H9 (cell line): ENCODE measurements at regions not wholly inside any gene's neighbourhood (a gene's known extent, or its start where the extent isn't known, plus 50 kb on each side); places are given as distances from the start of the nearest gene placed in this dataset.

ENCODE experiments used
- DNase-seq: peaks from one replicate; pipeline ENCODE4 v3.0.0-alpha.2; 2017
- H2AFZ ChIP-seq: one replicate; pipeline ENCODE4 v1.6.1; 2013; ENCODE audit warnings: mild to moderate bottlenecking, low read length, control low read depth, moderate library complexity
- H2AK5ac ChIP-seq: 2 replicates; pipeline ENCODE4 v1.6.1; 2013; ENCODE audit warnings: low read length, control low read depth, mixed read lengths; ENCODE audit not compliant: insufficient read length
- H2BK120ac ChIP-seq: one replicate; pipeline ENCODE4 v1.6.1; 2013; ENCODE audit warnings: low read depth, mild to moderate bottlenecking, low read length, control low read depth, inconsistent platforms; ENCODE audit not compliant: poor library complexity, severe bottlenecking
- H2BK12ac ChIP-seq: 2 replicates; pipeline ENCODE4 v1.6.1; 2013; ENCODE audit warnings: low read length, control low read depth, mixed read lengths, low read depth; ENCODE audit not compliant: insufficient read length
- H2BK15ac ChIP-seq: 2 replicates; pipeline ENCODE4 v1.6.1; 2013; ENCODE audit warnings: low read depth, low read length, control low read depth
- H2BK20ac ChIP-seq: one replicate; pipeline ENCODE4 v1.6.1; 2013; ENCODE audit warnings: low read depth, mild to moderate bottlenecking, low read length, control low read depth, inconsistent platforms; ENCODE audit not compliant: poor library complexity, severe bottlenecking
- H2BK5ac ChIP-seq: 2 replicates; pipeline ENCODE4 v1.6.1; 2013; ENCODE audit warnings: low read length, control low read depth, mixed read lengths; ENCODE audit not compliant: insufficient read length
- H3K14ac ChIP-seq: 2 replicates; pipeline ENCODE4 v1.6.1; 2013; ENCODE audit warnings: low read length, control low read depth; ENCODE audit not compliant: insufficient read depth
- H3K18ac ChIP-seq: 2 replicates; pipeline ENCODE4 v1.6.1; 2013; ENCODE audit warnings: low read depth, mild to moderate bottlenecking, mixed read lengths, low read length, control low read depth; ENCODE audit not compliant: insufficient read length
- H3K23ac ChIP-seq: 2 replicates; pipeline ENCODE4 v1.6.1; 2013; ENCODE audit warnings: low read length, control low read depth, mixed read lengths, low read depth; ENCODE audit not compliant: insufficient read length
- H3K23me2 ChIP-seq: 2 replicates; pipeline ENCODE4 v1.6.1; 2013; ENCODE audit warnings: low read depth, mild to moderate bottlenecking, mixed read lengths, low read length, control low read depth; ENCODE audit not compliant: insufficient read length, poor library complexity, severe bottlenecking
- H3K27ac ChIP-seq: 2 replicates; pipeline ENCODE4 v1.5.1; 2013; ENCODE audit warnings: low read length, control low read depth, mixed read lengths, low read depth; ENCODE audit not compliant: insufficient read length
- H3K27me3 ChIP-seq: 2 replicates; pipeline ENCODE4 v1.6.1; 2013; ENCODE audit warnings: low read length, control low read depth, inconsistent platforms; ENCODE audit not compliant: insufficient read depth
- H3K4ac ChIP-seq: 2 replicates; pipeline ENCODE4 v1.6.1; 2013; ENCODE audit warnings: low read depth, mild to moderate bottlenecking, control low read depth, inconsistent platforms, low read length, moderate library complexity
- H3K4me1 ChIP-seq: 2 replicates; pipeline ENCODE4 v1.6.1; 2013; ENCODE audit warnings: low read length, control low read depth, inconsistent platforms; ENCODE audit not compliant: insufficient read depth
- H3K4me2 ChIP-seq: 2 replicates; pipeline ENCODE4 v1.6.1; 2013; ENCODE audit warnings: low read length, control low read depth, mixed read lengths; ENCODE audit not compliant: insufficient read length, insufficient read depth
- H3K56ac ChIP-seq: 2 replicates; pipeline ENCODE4 v1.6.1; 2013; ENCODE audit warnings: low read depth, mild to moderate bottlenecking, mixed read lengths, low read length, control low read depth; ENCODE audit not compliant: insufficient read length
- H3K79me1 ChIP-seq: 2 replicates; pipeline ENCODE4 v1.6.1; 2013; ENCODE audit warnings: low read depth, mild to moderate bottlenecking, moderate library complexity, low read length, control low read depth, inconsistent platforms; ENCODE audit not compliant: insufficient read depth, poor library complexity, severe bottlenecking
- H3K79me2 ChIP-seq: 2 replicates; pipeline ENCODE4 v1.6.1; 2013; ENCODE audit warnings: low read length, control low read depth, inconsistent platforms; ENCODE audit not compliant: insufficient read depth
- H3K9ac ChIP-seq: 2 replicates; pipeline ENCODE4 v1.6.1; 2013; ENCODE audit warnings: low read length, control low read depth, mixed read lengths; ENCODE audit not compliant: insufficient read length; ENCODE audit errors: extremely low read depth
- H3K9me3 ChIP-seq: one replicate; pipeline ENCODE4 v1.6.1; 2013; ENCODE audit warnings: low read depth, low read length, inconsistent platforms; ENCODE audit not compliant: control insufficient read depth
- H3T11ph ChIP-seq: one replicate; pipeline ENCODE4 v1.6.1; 2013; ENCODE audit warnings: mild to moderate bottlenecking, low read length, control low read depth, inconsistent platforms
- H4K20me1 ChIP-seq: one replicate; pipeline ENCODE4 v1.6.1; 2013; ENCODE audit not compliant: control insufficient read depth, insufficient read length, insufficient read depth
- H4K5ac ChIP-seq: 2 replicates; pipeline ENCODE4 v1.6.1; 2013; ENCODE audit warnings: low read depth, mild to moderate bottlenecking, mixed read lengths, low read length, control low read depth; ENCODE audit not compliant: insufficient read length
- H4K8ac ChIP-seq: replicated peaks from 2 replicates; pipeline ENCODE4 v1.6.1; 2013; ENCODE audit warnings: low read length, control low read depth, mixed read lengths, low read depth; ENCODE audit not compliant: insufficient read length
- H4K91ac ChIP-seq: 2 replicates; pipeline ENCODE4 v1.6.1; 2013; ENCODE audit warnings: low read depth, mild to moderate bottlenecking, moderate library complexity, mixed read lengths, low read length, control low read depth; ENCODE audit not compliant: insufficient read length
- H3K27ac Mint-ChIP-seq, 3 experiments: 2 replicates in 2 of 3; 3 replicates in 1 of 3; pipeline ENCODE4 v1.8.0; 2020 to 2021; ENCODE audit warnings: mixed read lengths in 3 of 3, mild to moderate bottlenecking in 1 of 3, moderate library complexity in 1 of 3
- H3K27me3 Mint-ChIP-seq: 2 replicates; pipeline ENCODE4 v1.8.0; 2021; ENCODE audit warnings: low read depth, mild to moderate bottlenecking, moderate library complexity, mixed read lengths
- H3K36me3 Mint-ChIP-seq, 3 experiments: 2 replicates in 2 of 3; 3 replicates in 1 of 3; pipeline ENCODE4 v1.8.0; 2020 to 2021; ENCODE audit warnings: low read depth in 3 of 3, mixed read lengths in 3 of 3; ENCODE audit not compliant: insufficient read depth in 1 of 3
- H3K4me1 Mint-ChIP-seq, 2 experiments: 2 replicates each; pipeline ENCODE4 v1.8.0; 2020; ENCODE audit warnings: mixed read lengths in 2 of 2
- H3K4me3 Mint-ChIP-seq, 2 experiments: 2 replicates in 1 of 2; 3 replicates in 1 of 2; pipeline ENCODE4 v1.8.0; 2020 to 2021; ENCODE audit warnings: mild to moderate bottlenecking in 2 of 2, mixed read lengths in 2 of 2, moderate library complexity in 1 of 2
- H3K9me3 Mint-ChIP-seq, 2 experiments: 2 replicates in 1 of 2; 3 replicates in 1 of 2; pipeline ENCODE4 v1.8.0; 2020; ENCODE audit warnings: mild to moderate bottlenecking in 2 of 2, mixed read lengths in 2 of 2, moderate library complexity in 1 of 2
- CTCF ChIP-seq: fragments of 200-600 bp; sonication (generic); conservative IDR thresholded peaks from 3 replicates; pipeline ENCODE4 v1.8.0; 2021; ENCODE audit warnings: antibody characterized with exemption, mild to moderate bottlenecking
- WGBS: extraction: QIAGEN DNeasy Blood & Tissue Kit; methylation state at CpG from one replicate; pipeline ENCODE4 v1.1.7; 2013; ENCODE audit warnings: missing lambda C conversion rate, low lambda C conversion rate, mixed read lengths; ENCODE audit not compliant: insufficient read length; ENCODE audit errors: extremely low coverage; 5-methylcytosine and 5-hydroxymethylcytosine counted together

DNA sequence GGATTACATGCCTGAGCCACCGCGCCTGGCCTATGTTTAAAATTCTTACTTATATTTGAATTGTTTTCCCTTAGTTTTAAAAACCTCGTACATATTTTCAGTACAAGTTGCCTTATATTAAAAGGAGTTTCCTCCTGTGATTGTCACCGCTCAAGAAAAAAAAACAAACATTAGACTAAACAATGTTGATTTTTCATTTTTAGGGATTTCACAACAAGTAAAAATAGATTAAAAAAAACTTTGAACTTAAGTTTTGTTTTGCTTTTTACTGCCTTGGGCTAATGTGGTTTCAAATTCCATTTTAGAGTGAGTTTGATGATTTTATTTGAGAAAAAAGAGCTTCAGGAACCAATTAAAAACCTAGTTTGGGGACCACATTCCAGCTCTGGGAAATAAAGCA is 1196.6 kb upstream of the CDH18 start:
- Mint-ChIP-seq H3K9me3 (no peaks in the 10 kb centered on the region), H3K36me3 (no peaks in the 10 kb centered on the region), H3K27me3 (no peaks in the 10 kb centered on the region), H3K27ac (no peak overlapping the region), H3K4me3 (no peak overlapping the region), H3K4me1 (no peaks in the 10 kb centered on the region)
- H2AK5ac ChIP-seq = no peak overlapping the region
- H3K4me2 ChIP-seq = no peak overlapping the region
- no peak for TF ChIP-seq CTCF
- no peak overlapping the region for H3K23ac ChIP-seq
- no peak overlapping the region for H3K27ac ChIP-seq
- whole genome bisulfite sequencing = no CpG with 5 or more reads among the region's 4 CpGs
- no peak overlapping the region for H4K8ac ChIP-seq
- H3K14ac ChIP-seq = no peak overlapping the region
- no peak overlapping the region for H2BK5ac ChIP-seq
- no peaks in the 10 kb centered on the region for H3K79me1 ChIP-seq
- no peak overlapping the region for H4K91ac ChIP-seq
- no peak overlapping the region for H2BK12ac ChIP-seq
- no peak for DNase-seq
- no peak overlapping the region for H3K9ac ChIP-seq
- no peaks in the 10 kb centered on the region for H3K4me1 ChIP-seq
- H3K23me2 ChIP-seq = no peaks in the 10 kb centered on the region
- H2BK15ac ChIP-seq = no peak overlapping the region
- H3K18ac ChIP-seq = no peak overlapping the region
- H3K56ac ChIP-seq = no peak overlapping the region
- H3K79me2 ChIP-seq = no peaks in the 10 kb centered on the region
- no peaks in the 10 kb centered on the region for H3K27me3 ChIP-seq
- H3T11ph ChIP-seq = no peak overlapping the region
- no peak overlapping the region for H2BK120ac ChIP-seq
- no peak overlapping the region for H2BK20ac ChIP-seq
- H3K4ac ChIP-seq = no peak overlapping the region
- H2AFZ ChIP-seq = no peak overlapping the region
- no peaks in the 10 kb centered on the region for H4K20me1 ChIP-seq
- no peaks in the 10 kb centered on the region for H3K9me3 ChIP-seq
- H4K5ac ChIP-seq = no peak overlapping the region
